Jurkat, Clone E6-1 (cell line): ENCODE measurements at regions not wholly inside any gene's neighbourhood (a gene's known extent, or its start where the extent isn't known, plus 50 kb on each side); places are given as distances from the start of the nearest gene placed in this dataset.
"Not testable (repeated sequence)": the region's sequence is repeated elsewhere in the genome, so short reads cannot be mapped to it uniquely, and the experiment has no call there.

Experiments used
- DNase-seq: peaks from one replicate; pipeline ENCODE4 v3.0.0-alpha.2; 2011; ENCODE audit warnings: low read depth, low spot score
- H3K4me3 ChIP-seq: 2 replicates; pipeline ENCODE4 v1.5.1; 2011; ENCODE audit warnings: mild to moderate bottlenecking, low read length, control low read depth, moderate library complexity

- H3K4me3 ChIP-seq, DNase-seq: not testable (repeated sequence)
Observed at GRCh38 chr9:63814970-63815669, 1469.9 kb downstream of the FOXD4L5 start.

- DNase-seq, H3K4me3 ChIP-seq: not testable (repeated sequence)
Observed at GRCh38 chr9:63813391-63814021, 1471.5 kb downstream of the FOXD4L5 start.

- DNase-seq, H3K4me3 ChIP-seq: not testable (repeated sequence)
Observed at GRCh38 chr9:63812822-63813221, 1472.2 kb downstream of the FOXD4L5 start.

- DNase-seq, H3K4me3 ChIP-seq: not testable (repeated sequence)
Observed at GRCh38 chr9:63804205-63804604, 1480.8 kb downstream of the FOXD4L5 start.

GRCh38 chr9:63794081-63794685 is 1490.8 kb downstream of the FOXD4L5 start:
- H3K4me3 ChIP-seq, DNase-seq: not testable (repeated sequence)

GRCh38 chr9:63787454-63787853 is 1497.6 kb downstream of the FOXD4L5 start:
- DNase-seq = not testable (repeated sequence)

GRCh38 chr9:63785059-63785458 is 1500.0 kb downstream of the FOXD4L5 start:
- DNase-seq, H3K4me3 ChIP-seq: not testable (repeated sequence)

More at GRCh38 chr9:63787454-63787853, 1497.6 kb downstream of the FOXD4L5 start:
- not testable (repeated sequence) for H3K4me3 ChIP-seq

- not testable (repeated sequence) for H3K4me3 ChIP-seq, DNase-seq
Observed at GRCh38 chr9:63784421-63784820, 1500.6 kb downstream of the FOXD4L5 start.

GRCh38 chr9:63781817-63782439 is 1503.1 kb downstream of the FOXD4L5 start:
- DNase-seq, H3K4me3 ChIP-seq: not testable (repeated sequence)

GRCh38 chr9:63781390-63781789 is 1503.6 kb downstream of the FOXD4L5 start:
- not testable (repeated sequence) for H3K4me3 ChIP-seq, DNase-seq

GRCh38 chr9:63776220-63776619 is 1508.8 kb downstream of the FOXD4L5 start:
- H3K4me3 ChIP-seq = not testable (repeated sequence)

GRCh38 chr9:63775092-63775426 is 1510.0 kb downstream of the FOXD4L5 start:
- H3K4me3 ChIP-seq, DNase-seq: not testable (repeated sequence)

More at GRCh38 chr9:63776220-63776619, 1508.8 kb downstream of the FOXD4L5 start:
- DNase-seq = not testable (repeated sequence)

- H3K4me3 ChIP-seq, DNase-seq: not testable (repeated sequence)
Observed at GRCh38 chr9:63774369-63775091, 1510.5 kb downstream of the FOXD4L5 start.

- H3K4me3 ChIP-seq, DNase-seq: not testable (repeated sequence)
Observed at GRCh38 chr9:63762230-63762629, 1522.8 kb downstream of the FOXD4L5 start.

- peak; percentile 22 for DNase-seq
- H3K4me3 ChIP-seq = not testable (repeated sequence)
Observed at GRCh38 chr9:63729021-63729420, 1556.0 kb downstream of the FOXD4L5 start.

- no peak overlapping the region for H3K4me3 ChIP-seq
- DNase-seq = no peak
Observed at GRCh38 chr9:63728287-63728686, 1556.7 kb downstream of the FOXD4L5 start.

- not testable (repeated sequence) for DNase-seq, H3K4me3 ChIP-seq
Observed at GRCh38 chr9:63708285-63708684, 1576.7 kb downstream of the FOXD4L5 start.

GRCh38 chr9:63704456-63704855 is 1580.6 kb downstream of the FOXD4L5 start:
- H3K4me3 ChIP-seq, DNase-seq: not testable (repeated sequence)

GRCh38 chr9:63703670-63704069 is 1581.3 kb downstream of the FOXD4L5 start:
- H3K4me3 ChIP-seq, DNase-seq: not testable (repeated sequence)
